Endothelial cell of hepatic sinusoid (primary cell): ENCODE measurements at regions not wholly inside any gene's neighbourhood (a gene's known extent, or its start where the extent isn't known, plus 50 kb on each side); places are given as distances from the start of the nearest gene placed in this dataset.

ENCODE experiments used
- in situ Hi-C: cut with HindIII; loops from 2 replicates; pipeline ENCODE4 v1.10.0; 2017; ENCODE audit warnings: low sequenced_read_pairs

DNA sequence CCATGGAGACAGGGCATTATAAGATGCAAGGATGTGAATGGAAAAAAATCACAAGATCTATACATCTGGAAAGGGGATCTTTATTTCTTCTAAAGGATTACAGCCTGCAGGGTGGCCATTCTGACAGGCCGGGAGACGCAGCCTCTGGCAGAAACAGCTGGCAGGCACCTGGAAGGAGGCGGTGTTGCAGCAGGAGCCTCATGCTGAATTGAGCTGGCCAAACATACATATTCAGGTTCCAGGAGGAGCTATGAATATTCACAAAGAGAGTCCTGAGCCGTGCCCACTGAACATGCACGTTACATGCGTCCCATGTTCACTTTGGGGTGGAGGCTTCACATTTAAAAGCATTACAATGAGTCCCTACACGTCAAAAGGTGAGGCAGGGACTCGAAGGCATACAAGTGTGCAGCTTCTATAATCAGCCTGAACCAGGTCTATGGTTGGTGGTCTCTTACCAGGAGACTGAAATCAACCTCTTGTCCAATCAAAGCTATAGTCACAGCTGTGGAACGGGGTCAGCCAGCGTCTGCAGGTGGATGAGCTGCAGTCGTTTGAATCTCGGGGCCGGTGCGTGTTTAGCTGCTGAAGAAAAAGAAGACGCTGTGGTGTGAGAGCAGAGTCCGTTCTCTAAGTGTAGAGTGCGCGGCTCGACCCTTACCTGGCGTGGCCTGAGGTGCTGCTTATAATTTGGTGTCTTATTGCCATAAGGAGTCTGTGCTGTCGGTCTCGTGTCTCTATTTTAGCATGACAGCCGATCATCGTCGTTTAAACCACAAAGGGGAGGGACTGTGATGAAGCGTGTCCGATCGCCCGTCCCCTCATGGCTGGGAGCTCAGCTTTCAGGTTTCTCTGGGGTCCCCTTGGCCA, 183.0 kb downstream of the ETS2 start:
- in situ Hi-C loops = no loop called here

DNA sequence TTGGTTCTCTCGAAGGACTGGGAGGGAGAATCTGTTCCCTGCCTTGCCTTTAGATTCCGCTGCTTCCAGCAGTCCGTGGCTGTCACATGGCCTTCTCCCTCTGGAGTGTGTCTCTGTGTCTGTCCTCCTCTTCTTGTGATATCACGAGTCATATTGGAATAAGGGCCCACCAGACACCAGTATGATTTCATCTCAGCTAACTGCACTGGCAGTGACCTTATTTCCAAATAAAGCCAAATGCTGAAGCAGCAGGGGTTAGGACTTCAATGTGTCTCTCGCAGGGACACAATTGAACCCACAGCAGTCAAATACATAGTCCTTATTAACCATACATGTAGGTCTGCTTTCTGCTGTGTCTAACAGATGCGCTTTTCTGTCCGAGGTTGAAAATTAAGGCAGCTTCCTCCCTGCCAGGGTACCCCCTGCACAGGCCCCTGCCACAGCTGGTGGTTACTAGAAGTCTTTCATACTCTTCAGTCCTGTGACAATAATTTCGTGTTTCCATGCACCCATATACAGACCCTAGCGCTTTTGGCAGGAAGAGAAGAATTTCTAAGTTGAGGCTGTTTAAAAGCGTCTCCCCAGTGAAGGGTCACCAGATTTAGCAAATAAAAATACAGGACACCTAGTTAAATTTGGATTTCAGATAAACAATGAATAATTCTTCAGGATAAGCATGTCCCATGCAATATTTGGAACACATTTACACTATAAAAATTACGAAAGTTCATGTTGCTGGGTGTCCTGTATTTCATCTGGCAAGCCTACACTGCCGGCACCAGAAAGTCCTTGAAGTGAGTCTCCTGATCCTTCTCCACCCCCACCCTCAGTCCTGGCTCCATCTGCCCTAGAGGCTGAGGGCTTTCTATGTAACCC, 182.1 kb downstream of the ETS2 start:
- in situ Hi-C loops = no loop called here

DNA sequence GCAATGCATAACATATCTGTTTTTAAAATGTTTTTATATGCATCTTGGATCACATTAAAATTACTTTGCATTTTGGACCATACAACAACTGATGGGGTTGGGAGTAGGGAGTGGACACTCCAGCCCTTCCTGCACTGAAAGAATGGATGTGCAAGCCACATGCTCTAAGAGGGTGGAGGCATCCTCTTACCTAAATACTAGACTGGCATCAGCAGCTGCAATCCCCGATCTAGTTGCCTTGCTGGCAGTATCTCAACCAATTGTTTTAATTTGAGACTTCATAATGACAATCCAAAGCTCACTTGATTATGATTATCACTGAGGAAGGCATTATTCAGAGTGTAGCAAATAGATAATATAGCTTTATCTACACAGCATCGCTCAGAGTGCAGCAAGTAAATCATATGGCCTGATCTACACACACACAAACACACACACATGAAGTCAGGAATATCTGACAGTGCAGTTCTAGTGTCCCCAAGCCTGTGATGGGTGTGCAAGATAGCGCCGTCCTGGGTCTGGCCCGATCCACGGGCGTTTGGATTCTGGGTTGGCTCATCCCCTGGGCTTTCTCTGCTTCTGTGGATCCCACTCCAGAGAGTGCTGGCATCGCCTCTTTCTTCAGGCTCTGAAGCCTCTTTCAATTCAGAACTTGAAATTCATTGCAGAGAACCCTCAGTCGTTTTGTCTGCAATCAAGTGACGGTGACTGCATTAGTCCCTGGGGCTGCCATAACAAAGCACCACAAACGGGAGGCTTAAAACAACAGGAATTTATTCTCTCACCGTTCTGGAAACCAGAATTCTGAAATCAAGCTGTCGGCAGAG, 181.3 kb downstream of the ETS2 start:
- in situ Hi-C loops = no loop called here

DNA sequence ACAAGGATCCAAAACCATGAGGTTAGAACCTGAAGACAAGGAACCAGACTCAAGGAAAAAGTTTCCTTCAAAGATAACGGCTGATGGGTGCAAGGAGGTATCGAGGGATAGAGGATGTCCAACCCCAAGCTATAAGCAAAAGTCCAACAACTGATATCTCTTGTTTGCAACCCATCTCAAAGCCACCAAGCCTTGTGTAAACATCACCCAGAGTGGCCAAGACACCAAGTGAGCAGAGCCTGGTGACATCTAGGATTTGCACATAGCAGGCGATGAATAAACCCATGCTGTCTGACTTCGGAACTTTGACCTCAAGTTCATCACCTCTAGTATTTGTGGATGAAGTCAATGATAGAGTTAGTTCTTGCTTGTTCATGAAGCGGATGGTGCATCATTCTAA, 180.7 kb downstream of the ETS2 start:
- in situ Hi-C loops = no loop called here

DNA sequence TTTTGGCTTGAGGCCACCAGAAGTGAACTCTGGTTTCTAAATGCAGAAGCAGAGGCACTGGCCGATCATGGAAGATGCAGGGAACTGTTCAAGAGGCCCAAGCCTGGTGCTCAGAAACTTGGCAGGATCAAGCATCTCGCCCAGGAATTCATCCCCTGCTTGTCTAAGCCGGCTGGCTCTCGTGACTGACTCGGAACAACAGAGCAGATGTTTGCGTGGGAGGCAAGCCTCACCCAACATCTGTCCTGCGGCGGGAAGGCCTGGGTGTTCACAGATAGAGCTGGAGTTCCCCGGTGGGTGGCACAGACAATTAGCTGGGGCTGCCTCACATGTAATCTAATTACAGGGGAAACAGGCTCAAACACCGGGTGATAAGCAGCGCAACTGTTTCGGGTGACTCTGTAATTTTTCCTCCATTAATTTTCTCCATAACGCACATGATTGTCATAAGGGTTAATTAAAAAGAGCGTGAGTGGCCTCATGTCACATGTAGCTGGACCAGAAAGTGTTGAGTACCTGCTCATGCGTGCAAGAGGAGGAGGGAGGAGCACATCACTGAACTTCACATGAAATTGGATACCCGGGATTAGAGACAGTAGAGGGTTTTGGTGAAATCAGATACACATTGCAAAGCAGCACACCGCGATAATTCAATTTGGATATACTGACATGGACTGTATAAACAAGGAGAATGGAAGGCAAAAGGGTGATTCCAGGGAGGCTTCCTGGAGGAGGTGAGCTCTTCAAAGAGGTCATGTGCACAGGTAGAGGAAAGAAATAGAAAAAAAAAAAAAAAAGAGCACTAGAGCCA, 180.0 kb downstream of the ETS2 start:
- in situ Hi-C loops = no loop called here

DNA sequence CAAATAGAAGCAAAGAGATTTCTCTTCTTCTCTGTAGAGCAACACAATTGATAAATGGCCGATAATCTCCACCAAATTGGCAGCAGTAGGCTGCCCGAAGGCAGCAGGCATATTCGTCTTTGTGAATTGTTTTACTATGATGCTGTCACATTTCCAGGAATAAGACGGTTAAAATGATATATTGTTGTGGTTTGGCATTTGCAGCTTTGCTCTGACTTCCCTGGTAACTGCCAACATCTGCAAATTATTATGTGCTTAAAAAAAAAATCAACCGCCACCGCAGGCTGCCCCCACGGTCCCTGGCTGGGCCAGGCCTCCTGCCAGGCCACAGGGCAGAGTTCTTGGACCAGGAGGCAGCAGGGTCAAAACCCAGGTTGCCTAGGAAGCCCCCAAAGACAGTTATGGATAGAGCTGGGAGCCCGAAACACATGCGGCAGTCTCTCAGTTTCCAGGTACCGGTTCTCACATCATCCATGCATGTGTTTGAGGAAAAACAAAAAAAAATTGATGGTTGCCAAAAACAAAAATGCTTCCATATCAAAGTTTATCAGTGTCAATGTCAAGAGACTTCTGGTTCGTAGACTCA, 179.3 kb downstream of the ETS2 start:
- in situ Hi-C loops = no loop called here

DNA sequence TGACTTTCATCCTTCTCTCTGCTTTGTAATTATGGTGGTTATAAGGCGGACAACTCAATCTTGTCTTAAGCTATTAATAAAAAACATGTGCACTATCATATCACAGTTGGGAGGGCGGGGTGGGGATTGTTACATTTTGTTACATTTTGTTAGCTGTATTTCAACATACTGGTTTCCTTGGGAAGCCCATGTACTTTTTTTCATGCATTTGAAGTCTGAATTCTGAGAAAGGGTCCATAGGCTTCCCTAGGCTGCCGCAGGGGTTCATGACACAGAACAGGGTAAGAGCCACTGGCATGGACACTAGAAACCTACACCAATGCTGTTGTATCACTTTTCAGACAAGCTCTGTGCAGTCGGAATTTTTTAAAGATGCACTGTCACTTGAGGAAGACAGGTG, 178.8 kb downstream of the ETS2 start:
- in situ Hi-C loops = no loop called here

DNA sequence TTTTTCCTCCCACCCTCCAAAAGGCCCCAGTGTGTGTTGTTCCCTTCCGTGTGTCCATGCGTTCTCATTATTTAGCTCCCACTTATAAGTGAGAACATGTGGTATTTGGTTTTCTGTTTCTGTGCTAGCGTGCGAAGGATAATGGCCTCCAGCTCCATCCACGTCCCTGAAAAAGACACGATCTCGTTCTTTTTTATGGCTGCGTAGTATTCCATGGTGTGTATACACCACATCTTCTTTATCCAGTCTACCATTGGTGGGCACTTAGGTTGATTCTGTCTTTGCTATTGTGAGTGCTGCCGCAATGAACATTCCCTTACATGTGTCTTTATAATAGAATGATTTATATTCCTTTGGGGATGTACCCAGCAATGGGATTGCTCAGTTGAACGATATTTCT, 177.8 kb downstream of the ETS2 start:
- in situ Hi-C loops = no loop called here

DNA sequence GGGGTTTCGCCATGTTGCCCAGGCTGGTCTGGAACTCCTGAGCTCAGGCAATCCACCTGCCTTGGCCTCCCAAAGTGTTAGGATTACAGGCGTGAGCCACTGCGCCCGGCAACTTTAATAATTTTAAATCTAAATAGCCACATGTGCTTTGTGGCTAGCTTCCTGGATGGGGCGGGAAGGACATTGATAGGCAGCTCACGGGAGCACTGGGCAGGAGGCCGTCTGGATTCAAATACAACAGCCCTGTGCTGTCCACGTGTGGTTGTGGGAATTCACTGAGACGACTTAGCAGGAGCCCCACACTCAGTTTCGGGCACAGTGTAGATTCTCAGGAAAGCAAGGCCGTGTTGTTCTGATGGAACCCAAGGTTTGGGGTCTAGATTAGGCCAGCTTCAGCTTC, 177.1 kb downstream of the ETS2 start:
- in situ Hi-C loops = no loop called here

DNA sequence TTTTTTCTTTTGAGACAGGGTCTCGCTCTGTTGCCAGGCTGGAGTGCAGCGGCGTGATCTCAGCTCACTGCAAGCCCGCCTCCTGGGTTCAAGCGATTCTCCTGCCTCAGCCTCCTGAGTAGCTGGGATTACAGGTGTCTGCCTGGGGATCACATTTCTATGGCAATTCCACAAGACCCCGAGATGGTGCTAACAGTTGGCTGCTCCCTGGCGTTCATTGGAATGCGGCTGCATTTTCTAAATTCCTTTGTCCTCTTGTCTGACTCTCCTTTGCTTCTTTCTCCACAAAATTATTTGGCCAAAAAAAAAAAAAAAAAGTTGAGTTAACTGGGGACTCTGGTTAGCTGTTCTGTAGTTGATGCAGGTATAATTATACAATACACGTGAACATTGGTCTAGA, 176.4 kb downstream of the ETS2 start:
- in situ Hi-C loops = no loop called here

DNA sequence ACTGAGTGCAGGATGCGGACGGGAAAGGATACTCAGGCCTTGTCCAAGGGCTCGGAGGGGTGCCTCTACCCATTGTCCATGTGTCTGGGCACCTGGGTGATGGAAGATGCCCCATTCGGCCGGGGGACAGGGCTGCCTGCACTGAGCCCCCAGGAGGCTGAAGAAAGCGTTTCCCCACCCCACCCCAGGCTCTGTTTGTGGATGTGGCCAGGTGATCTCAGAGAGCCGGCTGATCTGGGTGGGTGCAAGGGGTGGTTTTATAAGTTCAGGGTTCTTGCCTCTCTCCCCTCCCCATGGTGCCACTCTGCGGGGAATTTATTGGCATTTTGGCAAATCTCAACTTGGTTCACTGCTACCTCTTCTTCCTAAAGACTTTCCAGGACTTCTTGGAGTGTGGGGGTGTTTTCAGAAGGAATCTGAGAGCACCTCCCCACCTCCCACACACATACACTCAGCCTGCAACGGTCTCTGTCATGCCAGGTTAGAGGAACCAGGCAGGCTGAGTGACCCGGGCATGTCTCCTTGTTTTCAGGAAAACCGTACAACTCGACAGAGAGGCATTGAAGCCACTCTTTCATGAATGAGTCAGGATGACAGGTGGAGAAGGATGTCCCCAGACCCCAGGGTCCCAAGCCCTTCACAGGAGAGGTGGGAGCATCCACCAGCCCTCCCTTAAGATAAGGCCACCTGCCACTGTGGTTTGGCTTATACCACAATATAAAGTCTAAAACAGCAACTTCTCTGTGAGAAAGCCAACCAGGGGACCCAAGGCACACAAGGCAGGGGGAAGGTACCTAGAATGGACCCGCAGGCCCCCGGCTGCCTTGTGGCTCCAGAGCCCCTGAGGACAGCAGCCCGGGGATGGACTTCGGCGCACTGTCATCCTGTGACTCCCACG, 174.9 kb downstream of the ETS2 start:
- in situ Hi-C loops = no loop called here

DNA sequence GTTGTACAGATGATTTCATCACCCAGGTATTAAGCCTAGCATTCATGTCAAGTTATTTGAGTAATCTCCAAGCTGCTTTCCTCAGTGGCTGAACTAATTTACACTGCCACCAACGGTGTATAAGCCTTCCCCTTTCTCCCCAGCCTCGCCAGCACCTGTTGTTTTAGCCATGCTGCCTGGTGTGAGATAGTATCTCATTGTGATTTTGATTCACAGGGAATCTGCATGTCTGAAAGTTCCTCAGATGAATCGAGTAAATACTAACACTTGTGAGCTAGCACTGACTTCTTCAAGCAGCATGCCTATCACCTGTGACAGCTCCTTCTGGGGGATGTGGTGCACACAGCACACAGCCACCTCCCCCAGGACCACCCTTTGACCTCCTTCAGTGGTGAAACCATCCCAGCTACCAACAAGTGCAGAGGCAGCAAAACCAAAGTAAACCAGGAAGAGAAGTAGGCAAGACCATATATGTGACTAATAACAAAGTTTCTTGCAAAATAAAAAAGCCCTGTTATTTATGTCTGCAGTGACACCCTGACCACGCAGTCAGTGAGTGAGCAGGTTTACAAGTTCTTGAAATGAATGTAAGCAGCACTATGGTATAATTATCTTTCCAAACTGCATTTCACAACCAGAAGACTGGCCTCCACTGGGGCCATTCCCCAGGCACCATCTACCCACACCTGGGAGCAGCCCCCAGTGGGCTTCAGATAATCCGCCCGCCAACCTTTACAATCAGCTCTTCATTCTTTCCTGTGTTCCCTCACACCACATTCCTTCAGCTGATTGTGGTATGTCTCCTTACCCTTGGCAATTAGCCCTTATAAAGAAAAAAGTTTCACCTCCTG, 173.8 kb downstream of the ETS2 start:
- in situ Hi-C loops = loop anchor here (5.0 kb wide), 1 partner anchor 92 kb away; no protein-coding TSS in a partner anchor

DNA sequence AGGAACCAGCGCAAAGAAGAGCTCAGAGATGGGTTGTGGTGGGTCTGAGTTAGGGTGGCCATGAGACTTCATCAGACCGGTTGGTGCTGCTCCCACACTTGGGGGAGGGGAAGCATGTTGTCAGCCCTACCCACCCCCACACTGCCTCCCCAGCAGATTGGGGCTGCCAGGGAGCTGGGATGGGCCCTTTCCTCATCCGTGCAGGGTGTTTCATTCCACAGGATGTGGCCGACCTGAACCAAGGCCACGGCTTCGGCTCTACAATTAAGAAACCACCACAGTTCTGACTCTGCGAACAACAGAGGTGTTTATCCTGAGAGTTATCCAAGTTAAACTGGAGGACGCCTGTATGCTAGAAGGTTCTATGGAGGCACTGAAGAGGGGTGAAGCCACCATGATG, 171.2 kb downstream of the ETS2 start:
- in situ Hi-C loops = loop anchor here (5.0 kb wide), 1 partner anchor 90 kb away; no protein-coding TSS in a partner anchor

DNA sequence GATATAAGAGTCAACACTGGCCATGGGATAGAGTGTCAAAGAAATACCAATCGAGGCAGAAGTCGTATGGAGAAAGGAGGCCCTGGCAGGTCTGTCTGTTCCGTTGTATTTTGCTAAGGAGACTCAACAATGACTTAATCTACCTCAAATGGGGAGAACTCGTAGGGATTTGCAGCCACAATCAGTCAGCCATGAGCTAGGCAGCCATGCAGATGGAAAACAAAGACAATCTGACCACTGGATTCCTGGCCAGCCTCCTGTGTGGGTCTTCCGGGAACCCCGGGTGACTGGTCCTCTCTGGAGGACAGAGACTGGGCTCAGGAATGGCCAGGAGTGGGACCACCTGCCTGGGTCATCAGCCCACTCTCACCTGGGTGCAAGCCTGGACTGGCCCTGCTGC, 167.8 kb downstream of the ETS2 start:
- in situ Hi-C loops = no loop called here

DNA sequence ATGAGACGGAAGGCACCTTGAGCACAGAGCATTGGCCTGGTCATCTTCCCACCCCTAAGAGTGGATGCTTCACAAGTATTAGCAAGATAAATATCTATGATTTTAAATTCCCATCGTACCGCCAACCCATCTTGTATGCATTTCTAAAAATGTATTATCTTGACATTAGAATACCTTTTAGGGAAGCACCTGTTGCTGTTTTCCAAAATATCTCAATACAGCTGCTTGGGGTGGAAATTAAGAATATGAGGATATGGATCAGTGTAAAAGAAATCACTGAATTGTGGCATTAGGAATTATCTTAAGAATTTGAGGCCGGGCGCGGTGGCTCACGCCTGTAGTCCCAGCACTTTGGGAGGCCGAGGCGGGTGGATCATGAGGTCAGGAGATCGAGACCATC, 166.3 kb downstream of the ETS2 start:
- in situ Hi-C loops = no loop called here

DNA sequence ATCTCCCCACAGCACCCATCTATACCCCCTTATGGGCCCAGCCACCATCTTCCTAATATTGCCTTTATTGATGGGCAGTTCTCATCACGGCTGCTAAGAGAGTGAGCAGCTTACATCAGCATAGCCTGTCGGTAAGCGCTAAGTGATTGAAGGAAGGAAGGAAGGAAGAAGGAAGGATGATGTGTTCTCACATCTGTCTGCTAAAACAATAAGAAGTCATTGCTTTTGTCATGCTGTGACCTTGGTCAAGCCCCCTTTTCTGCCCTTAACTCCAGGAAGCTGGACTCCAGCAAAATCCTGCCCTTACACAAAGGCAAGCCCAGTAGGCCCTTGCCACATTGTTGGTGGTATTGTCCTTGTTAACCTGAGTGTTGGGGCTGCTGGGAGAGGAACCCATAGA, 165.0 kb downstream of the ETS2 start:
- in situ Hi-C loops = no loop called here

DNA sequence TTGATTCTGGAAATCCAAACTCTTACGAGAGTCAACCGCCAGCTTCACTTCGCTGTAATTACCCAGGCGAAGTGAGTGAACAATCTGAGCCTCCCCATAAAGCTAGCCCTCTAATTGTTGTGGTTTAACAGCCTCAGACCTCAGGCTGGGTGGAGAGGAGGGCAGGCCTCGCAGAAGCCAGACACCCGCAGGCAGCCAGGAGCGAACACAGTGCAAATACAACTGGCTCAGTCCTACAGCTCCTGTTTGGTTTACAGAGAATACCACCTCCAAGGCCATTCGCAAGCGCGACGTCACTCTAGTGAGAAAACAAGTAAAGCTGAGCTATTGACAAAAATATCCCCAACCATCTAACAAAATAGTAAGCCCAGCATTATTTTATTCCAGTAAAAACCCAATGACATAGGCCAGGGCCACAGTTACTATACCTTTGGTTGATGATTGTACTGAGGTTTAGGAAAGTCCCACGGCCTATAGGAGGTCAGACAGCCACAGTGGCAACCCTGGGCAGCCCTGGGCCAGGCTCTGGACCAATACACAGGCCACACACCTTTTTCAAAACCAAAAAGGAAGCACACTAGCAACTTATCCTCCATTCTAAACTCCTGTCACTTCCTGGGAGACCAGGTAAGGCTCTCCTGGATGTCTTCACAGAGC, 163.3 kb downstream of the ETS2 start:
- in situ Hi-C loops = no loop called here
